ENCODE measurements at regions not wholly inside any gene's neighbourhood (a gene's known extent, or its start where the extent isn't known, plus 50 kb on each side); places are given as distances from the start of the nearest gene placed in this dataset.

- TF ChIP-seq CTCF (conservative IDR thresholded peaks at IDR 0.05; ENCODE audit: low read depth in 2 of 2) (no peak), EZH2 (IDR thresholded peaks at IDR 0.05; ENCODE audit: low read depth, unreplicated experiment) (no peak), POLR2AphosphoS5 (IDR thresholded peaks at IDR 0.05; ENCODE audit: low read depth) (no peak), ZNF331 (CRISPR knock-in tag; IDR thresholded peaks at IDR 0.05; ENCODE audit: low read depth) (no peak), EZH2phosphoT487 (IDR thresholded peaks at IDR 0.05; ENCODE audit: unreplicated experiment) (no peak), JUNB (IDR thresholded peaks at IDR 0.05; ENCODE audit: unreplicated experiment) (no peak), REST (IDR thresholded peaks at IDR 0.05; ENCODE audit: unreplicated experiment) (no peak)
Observed at GRCh38 chr2:125254010-125254409, 1228.9 kb downstream of the CNTNAP5 start.
